OCI-LY7 (cell line): ENCODE measurements at regions not wholly inside any gene's neighbourhood (a gene's known extent, or its start where the extent isn't known, plus 50 kb on each side); places are given as distances from the start of the nearest gene placed in this dataset.

Source experiments
- EZH2phosphoT487 ChIP-seq: fragments of 200-600 bp; sonication (generic); IDR thresholded peaks from 2 replicates; pipeline ENCODE4 v1.6.1; 2018; ENCODE audit warnings: low read depth, borderline replicate concordance, mild to moderate bottlenecking, mixed run types, antibody characterized with exemption, low read length, moderate library complexity, mixed read lengths
- TF ChIP-seq, protein P1 (sequence below): fragments of 200-600 bp; sonication (generic); conservative IDR thresholded peaks from 2 replicates; pipeline ENCODE4 v1.5.1; 2014; ENCODE audit warnings: mild to moderate bottlenecking, antibody characterized with exemption, low read length, moderate library complexity, mixed read lengths

DNA sequence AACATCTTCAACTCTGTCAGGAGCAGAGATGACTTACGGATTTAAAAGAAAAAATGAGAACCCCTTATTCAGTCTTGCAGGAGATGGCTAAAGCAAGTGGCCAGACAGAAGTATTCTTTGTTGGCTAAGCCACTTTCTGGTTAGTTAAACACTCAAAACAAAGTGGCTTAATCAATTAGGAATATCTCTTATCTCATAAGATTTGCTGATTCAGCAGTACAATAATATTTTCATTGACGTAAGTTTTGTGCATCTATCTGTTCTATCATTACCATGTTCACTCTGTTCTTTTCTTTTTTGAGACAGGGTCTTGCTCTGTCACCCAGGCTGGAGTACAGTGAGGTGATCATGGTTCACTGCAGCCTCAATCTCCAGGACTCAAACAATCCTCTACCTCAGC, 342.0 kb downstream of the EN1 start:
- TF ChIP-seq, protein P1, sequence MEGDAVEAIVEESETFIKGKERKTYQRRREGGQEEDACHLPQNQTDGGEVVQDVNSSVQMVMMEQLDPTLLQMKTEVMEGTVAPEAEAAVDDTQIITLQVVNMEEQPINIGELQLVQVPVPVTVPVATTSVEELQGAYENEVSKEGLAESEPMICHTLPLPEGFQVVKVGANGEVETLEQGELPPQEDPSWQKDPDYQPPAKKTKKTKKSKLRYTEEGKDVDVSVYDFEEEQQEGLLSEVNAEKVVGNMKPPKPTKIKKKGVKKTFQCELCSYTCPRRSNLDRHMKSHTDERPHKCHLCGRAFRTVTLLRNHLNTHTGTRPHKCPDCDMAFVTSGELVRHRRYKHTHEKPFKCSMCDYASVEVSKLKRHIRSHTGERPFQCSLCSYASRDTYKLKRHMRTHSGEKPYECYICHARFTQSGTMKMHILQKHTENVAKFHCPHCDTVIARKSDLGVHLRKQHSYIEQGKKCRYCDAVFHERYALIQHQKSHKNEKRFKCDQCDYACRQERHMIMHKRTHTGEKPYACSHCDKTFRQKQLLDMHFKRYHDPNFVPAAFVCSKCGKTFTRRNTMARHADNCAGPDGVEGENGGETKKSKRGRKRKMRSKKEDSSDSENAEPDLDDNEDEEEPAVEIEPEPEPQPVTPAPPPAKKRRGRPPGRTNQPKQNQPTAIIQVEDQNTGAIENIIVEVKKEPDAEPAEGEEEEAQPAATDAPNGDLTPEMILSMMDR: no peak
- TF ChIP-seq EZH2phosphoT487: no peak
